ENCODE measurements at regions not wholly inside any gene's neighbourhood (a gene's known extent, or its start where the extent isn't known, plus 50 kb on each side); places are given as distances from the start of the nearest gene placed in this dataset.

- Histone ChIP-seq H3K27me3 (ENCODE audit: control insufficient read depth, insufficient read depth, low read length) (no peaks in the 10 kb centered on the region), H3K36me3 (ENCODE audit: control insufficient read depth, insufficient read depth, low read length) (no peaks in the 10 kb centered on the region), H3K4me3 (ENCODE audit: low read depth, low read length) (no peak overlapping the region)
- FAIRE-seq: no peak
- TF ChIP-seq, protein P1, sequence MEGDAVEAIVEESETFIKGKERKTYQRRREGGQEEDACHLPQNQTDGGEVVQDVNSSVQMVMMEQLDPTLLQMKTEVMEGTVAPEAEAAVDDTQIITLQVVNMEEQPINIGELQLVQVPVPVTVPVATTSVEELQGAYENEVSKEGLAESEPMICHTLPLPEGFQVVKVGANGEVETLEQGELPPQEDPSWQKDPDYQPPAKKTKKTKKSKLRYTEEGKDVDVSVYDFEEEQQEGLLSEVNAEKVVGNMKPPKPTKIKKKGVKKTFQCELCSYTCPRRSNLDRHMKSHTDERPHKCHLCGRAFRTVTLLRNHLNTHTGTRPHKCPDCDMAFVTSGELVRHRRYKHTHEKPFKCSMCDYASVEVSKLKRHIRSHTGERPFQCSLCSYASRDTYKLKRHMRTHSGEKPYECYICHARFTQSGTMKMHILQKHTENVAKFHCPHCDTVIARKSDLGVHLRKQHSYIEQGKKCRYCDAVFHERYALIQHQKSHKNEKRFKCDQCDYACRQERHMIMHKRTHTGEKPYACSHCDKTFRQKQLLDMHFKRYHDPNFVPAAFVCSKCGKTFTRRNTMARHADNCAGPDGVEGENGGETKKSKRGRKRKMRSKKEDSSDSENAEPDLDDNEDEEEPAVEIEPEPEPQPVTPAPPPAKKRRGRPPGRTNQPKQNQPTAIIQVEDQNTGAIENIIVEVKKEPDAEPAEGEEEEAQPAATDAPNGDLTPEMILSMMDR (IDR thresholded peaks at IDR 0.05; ENCODE audit: insufficient read depth, low read length, severe bottlenecking): no peak
- no peak for DNase-seq (ENCODE audit: low read depth)
Observed at GRCh38 chr3:177724020-177724638, 526.8 kb upstream of the TBL1XR1 start.

DNA sequence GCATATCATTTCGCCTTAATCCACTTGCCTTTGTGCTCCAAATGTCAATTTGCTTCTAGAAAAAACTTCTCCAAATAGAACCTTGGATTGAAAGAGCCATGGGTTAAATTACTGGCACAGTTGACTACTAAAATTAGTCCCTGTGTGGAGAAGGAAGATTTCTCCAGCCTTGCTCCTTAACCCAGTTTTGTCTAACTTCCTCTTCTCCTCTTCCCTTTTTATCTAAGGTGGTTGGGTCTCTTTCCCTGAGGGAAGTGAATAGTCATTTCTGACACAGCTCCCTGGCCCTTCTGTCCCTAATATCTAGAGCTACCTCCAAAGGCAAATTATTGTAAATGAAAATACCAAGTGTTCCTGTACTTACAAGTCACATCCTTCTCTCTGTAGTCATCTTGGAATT is 527.9 kb upstream of the TBL1XR1 start:
- TF ChIP-seq, protein P1 (IDR thresholded peaks at IDR 0.05; ENCODE audit: insufficient read depth, low read length, severe bottlenecking): no peak
- DNase-seq (ENCODE audit: low read depth): no peak
- no peaks in the 10 kb centered on the region for H3K27me3 ChIP-seq (ENCODE audit: control insufficient read depth, insufficient read depth, low read length)

DNA sequence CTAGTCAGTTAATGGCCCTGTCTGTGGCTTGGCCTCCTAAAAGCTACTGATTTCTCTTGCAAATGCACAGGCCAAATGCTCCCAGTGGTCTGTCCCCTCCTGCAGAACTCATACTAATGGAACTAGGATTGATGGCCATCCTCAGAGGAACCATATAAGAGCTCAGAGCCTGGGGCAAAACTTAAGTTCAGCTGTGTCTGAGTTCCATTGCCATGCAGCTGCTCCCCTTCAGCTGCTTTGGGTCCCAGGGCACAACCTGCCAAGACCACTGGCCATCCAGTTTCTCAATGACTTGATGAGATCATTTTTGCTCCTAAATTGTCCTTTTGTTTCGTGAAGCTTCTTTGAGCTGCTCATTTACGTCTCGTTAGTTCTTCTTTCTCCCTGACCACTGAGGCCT is 529.5 kb upstream of the TBL1XR1 start:
- no peaks in the 10 kb centered on the region for H3K27me3 ChIP-seq (ENCODE audit: control insufficient read depth, insufficient read depth, low read length)
- H3K4me3 ChIP-seq (ENCODE audit: low read depth, low read length): no peak overlapping the region
- DNase-seq (ENCODE audit: low read depth) (no peak), FAIRE-seq (no peak)
- H3K36me3 ChIP-seq (ENCODE audit: control insufficient read depth, insufficient read depth, low read length): no peaks in the 10 kb centered on the region
- TF ChIP-seq, protein P1 (IDR thresholded peaks at IDR 0.05; ENCODE audit: insufficient read depth, low read length, severe bottlenecking): no peak

More for the DNA sequence above, 527.9 kb upstream of the TBL1XR1 start:
- no peak overlapping the region for H3K4me3 ChIP-seq (ENCODE audit: low read depth, low read length)
- no peak for FAIRE-seq
- no peaks in the 10 kb centered on the region for H3K36me3 ChIP-seq (ENCODE audit: control insufficient read depth, insufficient read depth, low read length)

GRCh38 chr3:177729956-177730681 is 532.8 kb upstream of the TBL1XR1 start:
- TF ChIP-seq, protein P1 (IDR thresholded peaks at IDR 0.05; ENCODE audit: insufficient read depth, low read length, severe bottlenecking): no peak
- FAIRE-seq (no peak), DNase-seq (ENCODE audit: low read depth) (no peak)
- H3K4me3 ChIP-seq (ENCODE audit: low read depth, low read length): no peak overlapping the region
- no peaks in the 10 kb centered on the region for H3K27me3 ChIP-seq (ENCODE audit: control insufficient read depth, insufficient read depth, low read length)
- no peaks in the 10 kb centered on the region for H3K36me3 ChIP-seq (ENCODE audit: control insufficient read depth, insufficient read depth, low read length)

DNA sequence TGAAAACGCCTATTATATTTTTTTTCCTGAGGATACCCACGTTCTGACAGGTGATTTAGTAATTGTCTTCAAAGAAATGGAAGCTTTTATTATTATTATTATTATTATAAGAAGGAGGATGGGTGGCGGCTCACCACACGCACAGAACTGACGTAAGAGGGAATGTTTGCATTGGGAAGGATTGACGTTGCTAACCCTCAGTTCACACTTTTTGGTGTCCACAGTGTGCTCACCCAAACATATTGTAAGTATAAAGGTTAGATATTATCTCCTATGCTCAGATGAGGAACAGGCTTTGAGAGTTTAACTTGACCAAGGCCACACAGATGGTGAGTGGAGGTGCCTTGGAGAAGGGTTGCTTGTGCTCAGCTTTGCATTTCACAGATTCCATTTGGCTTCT is 533.5 kb upstream of the TBL1XR1 start:
- no peaks in the 10 kb centered on the region for H3K27me3 ChIP-seq (ENCODE audit: control insufficient read depth, insufficient read depth, low read length)
- TF ChIP-seq, protein P1 (IDR thresholded peaks at IDR 0.05; ENCODE audit: insufficient read depth, low read length, severe bottlenecking): no peak
- H3K4me3 ChIP-seq (ENCODE audit: low read depth, low read length): no peak overlapping the region
- no peak for FAIRE-seq
- DNase-seq (ENCODE audit: low read depth): no peak
- no peaks in the 10 kb centered on the region for H3K36me3 ChIP-seq (ENCODE audit: control insufficient read depth, insufficient read depth, low read length)
